ENCODE measurements at regions not wholly inside any gene's neighbourhood (a gene's known extent, or its start where the extent isn't known, plus 50 kb on each side); places are given as distances from the start of the nearest gene placed in this dataset.

- H3K9me3 ChIP-seq = no peaks in the 10 kb centered on the region
- H3K27me3 ChIP-seq (replicated peaks; ENCODE audit: insufficient read depth) = no peaks in the 10 kb centered on the region
- H3K4me1 ChIP-seq (replicated peaks) = no peaks in the 10 kb centered on the region
- H3K36me3 ChIP-seq = no peaks in the 10 kb centered on the region
- DNase-seq (ENCODE audit: low spot score) = no peak
- no peak overlapping the region for H3K4me3 ChIP-seq
- no peak overlapping the region for H3K27ac ChIP-seq
- TF ChIP-seq POLR2AphosphoS5 (IDR thresholded peaks at IDR 0.05) = no peak
- TF ChIP-seq, protein P1, sequence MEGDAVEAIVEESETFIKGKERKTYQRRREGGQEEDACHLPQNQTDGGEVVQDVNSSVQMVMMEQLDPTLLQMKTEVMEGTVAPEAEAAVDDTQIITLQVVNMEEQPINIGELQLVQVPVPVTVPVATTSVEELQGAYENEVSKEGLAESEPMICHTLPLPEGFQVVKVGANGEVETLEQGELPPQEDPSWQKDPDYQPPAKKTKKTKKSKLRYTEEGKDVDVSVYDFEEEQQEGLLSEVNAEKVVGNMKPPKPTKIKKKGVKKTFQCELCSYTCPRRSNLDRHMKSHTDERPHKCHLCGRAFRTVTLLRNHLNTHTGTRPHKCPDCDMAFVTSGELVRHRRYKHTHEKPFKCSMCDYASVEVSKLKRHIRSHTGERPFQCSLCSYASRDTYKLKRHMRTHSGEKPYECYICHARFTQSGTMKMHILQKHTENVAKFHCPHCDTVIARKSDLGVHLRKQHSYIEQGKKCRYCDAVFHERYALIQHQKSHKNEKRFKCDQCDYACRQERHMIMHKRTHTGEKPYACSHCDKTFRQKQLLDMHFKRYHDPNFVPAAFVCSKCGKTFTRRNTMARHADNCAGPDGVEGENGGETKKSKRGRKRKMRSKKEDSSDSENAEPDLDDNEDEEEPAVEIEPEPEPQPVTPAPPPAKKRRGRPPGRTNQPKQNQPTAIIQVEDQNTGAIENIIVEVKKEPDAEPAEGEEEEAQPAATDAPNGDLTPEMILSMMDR (IDR thresholded peaks at IDR 0.05) = no peak
- no peak for TF ChIP-seq POLR2A (IDR thresholded peaks at IDR 0.05)
- intact Hi-C loops (cut with DNase I) = no loop called here
- WGBS = 73% methylated on average over 7 of the region's 7 CpGs
Observed at GRCh38 chr5:3542769-3543168, 52.9 kb upstream of the IRX1 start.

GRCh38 chr5:3542158-3542557, 53.5 kb upstream of the IRX1 start:
- WGBS = 53% methylated on average over 3 of the region's 3 CpGs
- Histone ChIP-seq H3K9me3 (no peaks in the 10 kb centered on the region), H3K36me3 (no peaks in the 10 kb centered on the region), H3K4me3 (no peak overlapping the region), H3K27ac (no peak overlapping the region), H3K4me1 (replicated peaks) (no peaks in the 10 kb centered on the region), H3K27me3 (replicated peaks; ENCODE audit: insufficient read depth) (no peaks in the 10 kb centered on the region)
- TF ChIP-seq POLR2AphosphoS5 (IDR thresholded peaks at IDR 0.05) (no peak), POLR2A (IDR thresholded peaks at IDR 0.05) (no peak)
- TF ChIP-seq, protein P1 (IDR thresholded peaks at IDR 0.05) = no peak
- intact Hi-C loops (cut with DNase I) = no loop called here
- no peak for DNase-seq (ENCODE audit: low spot score)

- Histone ChIP-seq H3K4me1 (replicated peaks) (no peaks in the 10 kb centered on the region), H3K9me3 (no peaks in the 10 kb centered on the region), H3K27ac (no peak overlapping the region), H3K36me3 (no peaks in the 10 kb centered on the region), H3K27me3 (replicated peaks; ENCODE audit: insufficient read depth) (no peaks in the 10 kb centered on the region), H3K4me3 (no peak overlapping the region)
- TF ChIP-seq POLR2A (IDR thresholded peaks at IDR 0.05) = no peak
- no peak for TF ChIP-seq POLR2AphosphoS5 (IDR thresholded peaks at IDR 0.05)
- TF ChIP-seq, protein P1 (IDR thresholded peaks at IDR 0.05) = no peak
- intact Hi-C loops (cut with DNase I) = no loop called here
- no peak for DNase-seq (ENCODE audit: low spot score)
- WGBS = 87% methylated on average over 8 of the region's 8 CpGs
Observed at GRCh38 chr5:3538886-3539285, 56.7 kb upstream of the IRX1 start.

DNA sequence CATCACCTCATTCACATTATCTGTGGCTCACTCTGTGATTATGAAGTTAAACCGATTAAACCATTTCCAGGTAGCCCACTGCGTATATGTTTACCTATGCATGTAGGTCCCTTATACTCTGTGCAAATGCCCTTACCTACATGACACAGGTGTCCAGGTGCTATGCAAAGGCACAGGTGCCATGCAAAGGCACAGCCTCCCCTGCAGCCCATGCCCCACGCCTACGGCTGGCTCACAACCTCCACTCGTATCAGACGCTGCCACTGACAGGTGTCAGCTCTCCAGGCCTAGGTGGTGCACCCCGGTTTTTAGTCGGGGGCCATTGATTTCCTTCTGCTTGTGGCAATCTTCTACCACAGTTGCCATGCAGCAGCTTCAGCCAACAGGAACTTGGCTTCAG, 57.7 kb upstream of the IRX1 start:
- TF ChIP-seq, protein P1 (IDR thresholded peaks at IDR 0.05) = no peak
- no peak for TF ChIP-seq POLR2A (IDR thresholded peaks at IDR 0.05)
- Histone ChIP-seq H3K27ac (no peak overlapping the region), H3K27me3 (replicated peaks; ENCODE audit: insufficient read depth) (no peaks in the 10 kb centered on the region), H3K9me3 (no peaks in the 10 kb centered on the region), H3K4me3 (no peak overlapping the region), H3K4me1 (replicated peaks) (no peaks in the 10 kb centered on the region), H3K36me3 (no peaks in the 10 kb centered on the region)
- WGBS = 98% methylated on average over 8 of the region's 8 CpGs
- DNase-seq (ENCODE audit: low spot score) = no peak
- intact Hi-C loops (cut with DNase I) = no loop called here

GRCh38 chr5:3535414-3536211, 60.0 kb upstream of the IRX1 start:
- intact Hi-C loops (cut with DNase I) = no loop called here
- Histone ChIP-seq H3K4me1 (replicated peaks) (no peaks in the 10 kb centered on the region), H3K27ac (no peak overlapping the region), H3K9me3 (no peaks in the 10 kb centered on the region), H3K27me3 (replicated peaks; ENCODE audit: insufficient read depth) (no peaks in the 10 kb centered on the region), H3K36me3 (no peaks in the 10 kb centered on the region), H3K4me3 (no peak overlapping the region)
- 97% methylated on average over 60 of the region's 60 CpGs for WGBS
- TF ChIP-seq, protein P1 (IDR thresholded peaks at IDR 0.05) = no peak
- TF ChIP-seq POLR2A (IDR thresholded peaks at IDR 0.05) = no peak
- TF ChIP-seq POLR2AphosphoS5 (IDR thresholded peaks at IDR 0.05) = no peak
- no peak for DNase-seq (ENCODE audit: low spot score)
